HL-60 (cell line): ENCODE measurements at regions not wholly inside any gene's neighbourhood (a gene's known extent, or its start where the extent isn't known, plus 50 kb on each side); places are given as distances from the start of the nearest gene placed in this dataset.

Source experiments
- DNase-seq, 2 experiments: peaks; one replicate each; pipeline ENCODE4 v3.0.0-alpha.2; 2010 to 2020; ENCODE audit warnings: low read depth in 1 of 2, low spot score in 1 of 2
- H3K27ac ChIP-seq: fragments of 250-450 bp; sonication (Bioruptor Pico); replicated peaks from 2 replicates; pipeline ENCODE4 v1.5.1; 2020; ENCODE audit warnings: mild to moderate bottlenecking, moderate library complexity
- H3K27me3 ChIP-seq: fragments of 250-450 bp; sonication (Bioruptor Pico); 2 replicates; pipeline ENCODE4 v1.5.1; 2021; ENCODE audit warnings: mild to moderate bottlenecking, moderate library complexity; ENCODE audit not compliant: insufficient read depth, poor library complexity, severe bottlenecking
- H3K4me3 ChIP-seq: replicated peaks from 2 replicates; pipeline ENCODE4 v1.5.1; 2011; ENCODE audit warnings: mild to moderate bottlenecking, control low read depth, low read length; ENCODE audit not compliant: insufficient read depth
- CTCF ChIP-seq: IDR thresholded peaks from one replicate; pipeline ENCODE4 v1.5.1; 2011; ENCODE audit warnings: low read length, control low read depth, inconsistent platforms; ENCODE audit not compliant: insufficient read depth
- GABPA ChIP-seq: IDR thresholded peaks from 2 replicates; pipeline ENCODE4 v1.6.1; 2012; ENCODE audit warnings: low read depth
- POLR2AphosphoS5 ChIP-seq: IDR thresholded peaks from 2 replicates; pipeline ENCODE4 v1.6.1; 2012; ENCODE audit warnings: low read depth
- REST ChIP-seq: IDR thresholded peaks from 2 replicates; pipeline ENCODE4 v1.6.1; 2012; ENCODE audit warnings: low read depth; ENCODE audit not compliant: insufficient replicate concordance
- SPI1 ChIP-seq: IDR thresholded peaks from 2 replicates; pipeline ENCODE4 v1.6.1; 2012; ENCODE audit warnings: low read depth, mild to moderate bottlenecking, borderline replicate concordance

DNA sequence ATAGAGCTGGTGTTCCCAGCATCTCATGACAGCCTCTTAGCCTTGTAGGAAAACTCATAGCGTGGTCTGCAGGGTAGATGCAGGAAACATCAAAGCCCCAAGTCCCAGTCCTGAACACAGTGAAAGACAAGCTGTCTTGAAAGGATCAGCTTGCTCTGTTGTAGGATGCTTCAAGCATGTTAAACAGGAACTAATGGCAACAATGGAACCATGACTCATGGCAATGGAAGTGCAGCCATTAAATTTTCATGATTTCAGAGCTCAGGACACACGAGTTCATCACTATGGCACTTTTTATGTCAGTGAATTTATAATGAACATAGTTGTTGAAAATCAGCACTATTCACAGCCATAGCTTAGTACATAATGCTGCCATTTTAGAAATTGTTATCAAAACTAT, 367.7 kb downstream of the KIF16B start:
- Histone ChIP-seq H3K4me3 (no peak overlapping the region), H3K27me3 (no peaks in the 10 kb centered on the region), H3K27ac (no peak overlapping the region)
- TF ChIP-seq POLR2AphosphoS5, result no peak
- no peak for TF ChIP-seq GABPA
- no peak for TF ChIP-seq SPI1
- no peak for TF ChIP-seq CTCF
- no peak for TF ChIP-seq REST
- DNase-seq, result no peak

DNA sequence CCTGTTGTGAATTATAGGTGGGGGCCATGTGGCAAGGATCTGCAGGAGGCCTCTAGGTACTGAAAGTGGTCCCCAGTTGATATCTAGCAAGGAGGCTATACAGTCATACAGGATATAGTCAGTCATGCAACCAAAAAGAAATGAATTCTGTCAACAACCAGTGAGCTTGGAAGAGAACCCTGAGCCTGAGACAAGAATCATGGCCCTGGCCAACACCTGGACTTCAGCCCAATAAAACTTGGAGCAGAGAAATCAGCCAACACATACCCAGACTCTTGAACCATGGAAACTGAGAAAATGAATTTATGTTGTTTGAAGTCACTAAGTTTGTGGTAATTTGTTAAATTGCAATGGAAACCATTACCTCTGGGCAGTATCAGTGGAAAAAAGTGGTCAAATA, 370.2 kb downstream of the KIF16B start:
- TF ChIP-seq REST (no peak), CTCF (no peak), GABPA (no peak), SPI1 (no peak)
- no peaks in the 10 kb centered on the region for H3K27me3 ChIP-seq
- H3K4me3 ChIP-seq, result no peak overlapping the region
- no peak overlapping the region for H3K27ac ChIP-seq
- DNase-seq, result no peak

DNA sequence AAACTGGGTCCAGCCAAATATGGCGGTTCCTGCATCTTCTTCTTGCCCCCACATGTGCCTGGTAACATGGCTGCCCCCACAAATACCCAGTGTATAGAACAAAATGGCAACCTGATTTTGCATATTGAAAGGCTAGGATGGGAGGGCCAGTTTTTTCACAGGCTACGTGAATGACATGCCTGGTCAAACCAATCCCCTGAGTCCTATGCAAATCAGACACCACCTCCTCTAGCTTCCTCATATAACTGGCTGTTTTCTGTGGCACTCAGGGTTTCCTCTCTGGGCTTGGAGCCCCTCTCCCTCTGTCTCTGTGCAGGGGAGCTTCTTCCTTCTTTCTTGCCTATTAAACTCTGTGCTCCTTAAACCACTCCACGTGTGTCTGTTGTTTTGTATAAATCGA, 372.1 kb downstream of the KIF16B start:
- Histone ChIP-seq H3K27ac (no peak overlapping the region), H3K27me3 (no peaks in the 10 kb centered on the region), H3K4me3 (no peak overlapping the region)

DNA sequence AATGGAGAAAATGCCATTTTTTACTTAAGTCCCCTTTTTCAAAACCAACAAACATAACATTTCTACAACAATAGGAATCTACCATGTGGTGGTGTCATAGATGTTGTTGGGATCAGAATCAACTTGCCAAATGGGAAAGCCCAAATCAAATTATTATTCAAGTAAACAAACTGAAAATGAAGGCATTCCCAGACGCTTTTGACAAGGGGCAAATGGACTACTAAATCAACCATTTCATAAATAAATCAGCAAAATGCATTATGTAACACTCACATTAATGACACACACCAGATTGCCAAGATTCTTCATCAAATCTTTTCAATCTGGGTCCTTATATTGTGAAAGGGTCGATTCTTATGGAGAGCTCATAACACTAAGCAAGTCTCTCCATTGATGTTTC, 375.6 kb downstream of the KIF16B start:
- DNase-seq, result no peak
- H3K4me3 ChIP-seq, result no peak overlapping the region
- TF ChIP-seq CTCF (no peak), SPI1 (no peak), REST (no peak), POLR2AphosphoS5 (no peak), GABPA (no peak)

More for the DNA sequence above, 372.1 kb downstream of the KIF16B start:
- TF ChIP-seq CTCF, result no peak
- no peak for DNase-seq

More for the DNA sequence above, 375.6 kb downstream of the KIF16B start:
- Histone ChIP-seq H3K27me3 (no peaks in the 10 kb centered on the region), H3K27ac (no peak overlapping the region)
